ENCODE measurements at regions not wholly inside any gene's neighbourhood (a gene's known extent, or its start where the extent isn't known, plus 50 kb on each side); places are given as distances from the start of the nearest gene placed in this dataset.

- TF ChIP-seq YY1 (tag by site-specific recombination; IDR thresholded peaks at IDR 0.05) (no peak), ZBTB11 (tag by site-specific recombination; conservative IDR thresholded peaks at IDR 0.05; ENCODE audit: low read depth) (no peak), ZNF776 (tag by site-specific recombination; IDR thresholded peaks at IDR 0.05; ENCODE audit: borderline replicate concordance) (no peak), KLF16 (tag by site-specific recombination; IDR thresholded peaks at IDR 0.05) (no peak), ZSCAN30 (tag by site-specific recombination; IDR thresholded peaks at IDR 0.05) (no peak)
- TF ChIP-seq, protein P1, sequence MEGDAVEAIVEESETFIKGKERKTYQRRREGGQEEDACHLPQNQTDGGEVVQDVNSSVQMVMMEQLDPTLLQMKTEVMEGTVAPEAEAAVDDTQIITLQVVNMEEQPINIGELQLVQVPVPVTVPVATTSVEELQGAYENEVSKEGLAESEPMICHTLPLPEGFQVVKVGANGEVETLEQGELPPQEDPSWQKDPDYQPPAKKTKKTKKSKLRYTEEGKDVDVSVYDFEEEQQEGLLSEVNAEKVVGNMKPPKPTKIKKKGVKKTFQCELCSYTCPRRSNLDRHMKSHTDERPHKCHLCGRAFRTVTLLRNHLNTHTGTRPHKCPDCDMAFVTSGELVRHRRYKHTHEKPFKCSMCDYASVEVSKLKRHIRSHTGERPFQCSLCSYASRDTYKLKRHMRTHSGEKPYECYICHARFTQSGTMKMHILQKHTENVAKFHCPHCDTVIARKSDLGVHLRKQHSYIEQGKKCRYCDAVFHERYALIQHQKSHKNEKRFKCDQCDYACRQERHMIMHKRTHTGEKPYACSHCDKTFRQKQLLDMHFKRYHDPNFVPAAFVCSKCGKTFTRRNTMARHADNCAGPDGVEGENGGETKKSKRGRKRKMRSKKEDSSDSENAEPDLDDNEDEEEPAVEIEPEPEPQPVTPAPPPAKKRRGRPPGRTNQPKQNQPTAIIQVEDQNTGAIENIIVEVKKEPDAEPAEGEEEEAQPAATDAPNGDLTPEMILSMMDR (tag by site-specific recombination; IDR thresholded peaks at IDR 0.05) = no peak
Observed at GRCh38 chr1:64388336-64388735, 81.6 kb upstream of the CACHD1 start.

All from HEK293 (cell line).